Keratinocyte (primary cell): ENCODE measurements at regions not wholly inside any gene's neighbourhood (a gene's known extent, or its start where the extent isn't known, plus 50 kb on each side); places are given as distances from the start of the nearest gene placed in this dataset.

Source experiments
- DNase-seq: peaks from one replicate; pipeline ENCODE4 v3.0.0-alpha.2; 2011; ENCODE audit warnings: low read depth, missing footprints, low spot score
- FAIRE-seq: peaks from 2 replicates; lab custom pipeline; 2011; peaks lifted over from hg19 to GRCh38; lab: Jason Lieb, UNC
- H2AFZ ChIP-seq: 2 replicates; pipeline ENCODE4 v1.6.0; 2012; ENCODE audit warnings: low read length, control low read depth, inconsistent platforms; ENCODE audit not compliant: control insufficient read depth
- H3K27ac ChIP-seq: 2 replicates; pipeline ENCODE4 v1.5.1; 2011; ENCODE audit warnings: low read length; ENCODE audit not compliant: control insufficient read depth, insufficient read depth
- H3K27me3 ChIP-seq: 3 replicates; pipeline ENCODE4 v1.6.0; 2011; ENCODE audit warnings: low read length; ENCODE audit not compliant: control insufficient read depth, insufficient read depth; ENCODE audit errors: extremely low read depth
- H3K36me3 ChIP-seq, 2 experiments: 2 replicates in 1 of 2; 3 replicates in 1 of 2; pipeline ENCODE4 v1.5.1; 2011; ENCODE audit warnings: low read length in 2 of 2, mild to moderate bottlenecking in 1 of 2; ENCODE audit not compliant: control insufficient read depth in 2 of 2, insufficient read depth in 2 of 2; ENCODE audit errors: extremely low read depth in 1 of 2
- H3K4me1 ChIP-seq: 3 replicates; pipeline ENCODE4 v1.5.1; 2011; ENCODE audit warnings: low read length; ENCODE audit not compliant: control insufficient read depth, insufficient read depth; ENCODE audit errors: extremely low read depth
- H3K4me2 ChIP-seq: 3 replicates; pipeline ENCODE4 v1.6.0; 2011; ENCODE audit warnings: low read depth, low read length; ENCODE audit not compliant: control insufficient read depth, insufficient read depth; ENCODE audit errors: extremely low read depth
- H3K4me3 ChIP-seq, 3 experiments: fragments of 200-600 bp in 1 of 3; sonication (generic) in 1 of 3; 2 replicates in 2 of 3; 3 replicates in 1 of 3; pipeline ENCODE4 v1.5.1; 2011 to 2016; ENCODE audit warnings: low read length in 3 of 3, mild to moderate bottlenecking in 3 of 3, control low read depth in 2 of 3, inconsistent platforms in 1 of 3, low read depth in 1 of 3, mixed read lengths in 1 of 3, mixed run types in 1 of 3, moderate library complexity in 1 of 3; ENCODE audit not compliant: control insufficient read depth in 2 of 3, insufficient read depth in 2 of 3; ENCODE audit errors: extremely low read depth in 1 of 3
- H3K79me2 ChIP-seq: 2 replicates; pipeline ENCODE4 v1.6.0; 2012; ENCODE audit warnings: low read length; ENCODE audit not compliant: control insufficient read depth, insufficient read depth
- H3K9ac ChIP-seq: 3 replicates; pipeline ENCODE4 v1.6.0; 2011; ENCODE audit warnings: low read length; ENCODE audit not compliant: control insufficient read depth, insufficient read depth; ENCODE audit errors: extremely low read depth
- H3K9me1 ChIP-seq: 3 replicates; pipeline ENCODE4 v1.6.0; 2011; ENCODE audit warnings: low read length; ENCODE audit not compliant: control insufficient read depth, insufficient read depth; ENCODE audit errors: extremely low read depth
- H3K9me3 ChIP-seq: 2 replicates; pipeline ENCODE4 v1.5.1; 2012; ENCODE audit warnings: low read depth, low read length; ENCODE audit not compliant: control insufficient read depth
- H4K20me1 ChIP-seq: 3 replicates; pipeline ENCODE4 v1.6.0; 2011; ENCODE audit warnings: low read length; ENCODE audit not compliant: control insufficient read depth, insufficient read depth; ENCODE audit errors: extremely low read depth
- EZH2 ChIP-seq: IDR thresholded peaks from one replicate; pipeline ENCODE4 v1.6.1; 2012; ENCODE audit warnings: inconsistent platforms, mild to moderate bottlenecking, low read length, moderate library complexity
- dilution Hi-C: fragments of 300-500 bp; cut with MboI; formaldehyde crosslinking; loops from one replicate; pipeline ENCODE4 v1.7.0; 2020; ENCODE audit warnings: low sequenced_read_pairs; ENCODE audit not compliant: extremely low pct_ligation_motif_present
- TF ChIP-seq, protein P1 (sequence below), 3 experiments: IDR thresholded peaks in 1 of 3; conservative IDR thresholded peaks in 1 of 3; optimal IDR thresholded peaks in 1 of 3; 2 replicates in 2 of 3; 3 replicates in 1 of 3; pipeline versions ENCODE3 to v1.5.1; 2011; ENCODE audit warnings: low read length in 3 of 3, mild to moderate bottlenecking in 3 of 3, moderate library complexity in 2 of 3, control low read depth in 1 of 3, inconsistent platforms in 1 of 3; ENCODE audit not compliant: insufficient read depth in 2 of 3; ENCODE audit errors: extremely low read depth in 1 of 3

DNA sequence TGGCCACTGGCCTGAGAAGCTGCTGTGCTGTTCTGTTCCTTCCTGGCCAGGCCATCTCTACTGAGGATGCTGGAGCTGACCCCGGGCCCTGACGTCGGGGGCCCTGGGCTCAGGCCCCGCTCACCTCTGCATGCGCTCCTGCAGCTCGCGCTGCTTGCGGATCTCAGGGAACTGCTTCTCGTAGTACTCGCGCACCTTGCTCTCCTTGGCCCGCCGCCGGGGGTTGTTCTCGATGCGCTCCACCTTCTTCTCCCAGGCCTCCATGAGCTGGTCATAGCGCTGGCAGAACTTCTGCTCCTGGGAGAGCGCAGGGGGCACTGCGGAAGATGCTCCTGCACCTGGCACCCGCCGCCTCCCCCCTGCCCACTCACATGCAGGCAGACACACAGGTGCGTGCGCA lies 135.6 kb downstream of the RFLNA start:
- Histone ChIP-seq H3K36me3 (peaks cover 15 to 21% of the 10 kb centered on the region in 2 experiments), H2AFZ (no peak overlapping the region), H3K9ac (no peak overlapping the region), H3K9me1 (no peaks in the 10 kb centered on the region), H3K27me3 (no peaks in the 10 kb centered on the region), H3K4me1 (no peaks in the 10 kb centered on the region), H3K27ac (no peak overlapping the region), H3K4me3 (no peak overlapping the region), H4K20me1 (peaks cover 6% of the 10 kb centered on the region), H3K79me2 (peaks cover 3% of the 10 kb centered on the region), H3K4me2 (no peak overlapping the region), H3K9me3 (no peaks in the 10 kb centered on the region)
- DNase-seq (no peak), FAIRE-seq (no peak)
- TF ChIP-seq EZH2: no peak
- TF ChIP-seq, protein P1, sequence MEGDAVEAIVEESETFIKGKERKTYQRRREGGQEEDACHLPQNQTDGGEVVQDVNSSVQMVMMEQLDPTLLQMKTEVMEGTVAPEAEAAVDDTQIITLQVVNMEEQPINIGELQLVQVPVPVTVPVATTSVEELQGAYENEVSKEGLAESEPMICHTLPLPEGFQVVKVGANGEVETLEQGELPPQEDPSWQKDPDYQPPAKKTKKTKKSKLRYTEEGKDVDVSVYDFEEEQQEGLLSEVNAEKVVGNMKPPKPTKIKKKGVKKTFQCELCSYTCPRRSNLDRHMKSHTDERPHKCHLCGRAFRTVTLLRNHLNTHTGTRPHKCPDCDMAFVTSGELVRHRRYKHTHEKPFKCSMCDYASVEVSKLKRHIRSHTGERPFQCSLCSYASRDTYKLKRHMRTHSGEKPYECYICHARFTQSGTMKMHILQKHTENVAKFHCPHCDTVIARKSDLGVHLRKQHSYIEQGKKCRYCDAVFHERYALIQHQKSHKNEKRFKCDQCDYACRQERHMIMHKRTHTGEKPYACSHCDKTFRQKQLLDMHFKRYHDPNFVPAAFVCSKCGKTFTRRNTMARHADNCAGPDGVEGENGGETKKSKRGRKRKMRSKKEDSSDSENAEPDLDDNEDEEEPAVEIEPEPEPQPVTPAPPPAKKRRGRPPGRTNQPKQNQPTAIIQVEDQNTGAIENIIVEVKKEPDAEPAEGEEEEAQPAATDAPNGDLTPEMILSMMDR (optimal IDR thresholded peaks at IDR 0.05 in 1 of 3, IDR thresholded peaks at IDR 0.05 in 1 of 3, conservative IDR thresholded peaks at IDR 0.05 in 1 of 3; ENCODE audit: extremely low read depth in 1 of 3, insufficient read depth in 2 of 3, low read length in 3 of 3): no peak
- dilution Hi-C loops: no loop called here

DNA sequence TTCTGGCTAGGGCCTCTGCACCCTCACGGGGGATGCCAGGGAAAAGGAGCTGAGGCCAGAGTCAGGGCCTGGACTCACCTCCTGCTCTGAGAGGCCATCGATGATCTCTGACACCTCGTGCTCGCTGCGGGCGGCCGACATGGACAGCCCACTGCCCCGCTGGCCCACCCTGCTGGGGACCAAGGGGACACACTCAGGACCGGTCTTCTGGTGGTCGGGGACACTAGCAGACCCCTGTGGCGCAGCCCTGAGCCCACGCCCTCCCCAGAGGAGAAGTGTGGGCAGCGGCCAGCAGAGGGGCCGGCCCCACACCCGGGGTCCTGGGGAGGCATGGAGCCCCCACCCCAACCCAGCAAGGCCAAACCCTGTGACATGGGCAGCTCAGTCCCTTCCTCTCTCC lies 134.6 kb downstream of the RFLNA start:
- Histone ChIP-seq H3K79me2 (peaks cover 3% of the 10 kb centered on the region), H3K4me3 (no peak overlapping the region), H2AFZ (no peak overlapping the region), H3K9ac (no peak overlapping the region), H4K20me1 (peaks cover 2% of the 10 kb centered on the region), H3K27ac (no peak overlapping the region), H3K36me3 (peaks cover 15 to 24% of the 10 kb centered on the region in 2 experiments), H3K9me1 (no peaks in the 10 kb centered on the region), H3K4me1 (no peaks in the 10 kb centered on the region), H3K27me3 (no peaks in the 10 kb centered on the region), H3K9me3 (no peaks in the 10 kb centered on the region), H3K4me2 (no peak overlapping the region)
- dilution Hi-C loops: no loop called here
- DNase-seq: no peak
- no peak for TF ChIP-seq EZH2
- TF ChIP-seq, protein P1 (optimal IDR thresholded peaks at IDR 0.05 in 1 of 3, IDR thresholded peaks at IDR 0.05 in 1 of 3, conservative IDR thresholded peaks at IDR 0.05 in 1 of 3; ENCODE audit: extremely low read depth in 1 of 3, insufficient read depth in 2 of 3, low read length in 3 of 3): no peak
- no peak for FAIRE-seq
